OCI-LY7 (cell line): ENCODE measurements at regions not wholly inside any gene's neighbourhood (a gene's known extent, or its start where the extent isn't known, plus 50 kb on each side); places are given as distances from the start of the nearest gene placed in this dataset.

Source experiments
- BruUV-seq: library from RNA; stranded (reverse); fragments of 400-500 nt; replicated peaks from 2 replicates; lab custom pipeline; 2021; lab: Mats Ljungman, UMichigan
- CTCF ChIA-PET: fragments of 300-600 bp; sonication (Branson Sonifier 250); formaldehyde crosslinking; loops from one replicate; lab custom pipeline; 2022; ENCODE audit warnings: antibody characterized with exemption; ENCODE audit not compliant: unreplicated experiment; lab: Charles Lee
- POLR2A ChIA-PET: fragments of 300-600 bp; sonication (Branson Sonifier 250); formaldehyde crosslinking; loops from one replicate; lab custom pipeline; 2022; ENCODE audit warnings: antibody characterized with exemption; lab: Charles Lee
- DNase-seq: peaks from one replicate; pipeline ENCODE4 v3.0.0-alpha.2; 2015; ENCODE audit warnings: low spot score
- H2AFZ ChIP-seq: fragments of 200-600 bp; sonication (generic), shearing (Covaris generic); 2 replicates; pipeline ENCODE4 v1.6.1; 2014; ENCODE audit warnings: mild to moderate bottlenecking, antibody characterized with exemption, low read length, moderate library complexity
- H3K27ac ChIP-seq: fragments of 200-600 bp; sonication (generic); 2 replicates; pipeline ENCODE4 v1.5.1; 2014; ENCODE audit warnings: mixed run types, low read depth, mild to moderate bottlenecking, moderate library complexity, low read length, inconsistent platforms; ENCODE audit not compliant: poor library complexity, severe bottlenecking
- H3K36me3 ChIP-seq: fragments of 200-600 bp; sonication (generic); 2 replicates; pipeline ENCODE4 v1.6.1; 2014; ENCODE audit warnings: mild to moderate bottlenecking, antibody characterized with exemption, low read length, moderate library complexity, mixed read lengths; ENCODE audit not compliant: insufficient read depth
- H3K4me1 ChIP-seq: fragments of 200-600 bp; sonication (generic); 2 replicates; pipeline ENCODE4 v1.5.1; 2014; ENCODE audit warnings: mild to moderate bottlenecking, low read length; ENCODE audit not compliant: insufficient read depth, poor library complexity, severe bottlenecking
- H3K4me2 ChIP-seq: fragments of 200-600 bp; sonication (generic); 2 replicates; pipeline ENCODE4 v1.6.1; 2014; ENCODE audit warnings: mild to moderate bottlenecking, low read length
- H3K4me3 ChIP-seq: fragments of 200-600 bp; sonication (generic); 2 replicates; pipeline ENCODE4 v1.5.1; 2014; ENCODE audit warnings: mild to moderate bottlenecking, low read depth, low read length; ENCODE audit not compliant: poor library complexity, severe bottlenecking
- H3K79me2 ChIP-seq: fragments of 200-600 bp; sonication (generic); 2 replicates; pipeline ENCODE4 v1.6.1; 2016; ENCODE audit warnings: low read depth, mild to moderate bottlenecking, low read length, moderate library complexity, mixed read lengths; ENCODE audit not compliant: insufficient read depth
- H3K9me2 ChIP-seq: fragments of 200-600 bp; sonication (generic); 2 replicates; pipeline ENCODE4 v1.6.1; 2016; ENCODE audit warnings: mild to moderate bottlenecking, low read length, mixed read lengths; ENCODE audit not compliant: insufficient read depth
- H3K9me3 ChIP-seq: fragments of 200-600 bp; sonication (generic); 2 replicates; pipeline ENCODE4 v1.6.1; 2014; ENCODE audit warnings: mild to moderate bottlenecking, mixed run types, low read length, mixed read lengths
- H4K20me1 ChIP-seq: fragments of 200-600 bp; sonication (generic); 2 replicates; pipeline ENCODE4 v1.6.1; 2014; ENCODE audit warnings: mild to moderate bottlenecking, antibody characterized with exemption, low read length, moderate library complexity, mixed read lengths; ENCODE audit not compliant: insufficient read depth
- CTCF ChIP-seq: fragments of 200-600 bp; sonication (generic); conservative IDR thresholded peaks from 2 replicates; pipeline ENCODE4 v1.5.1; 2014; ENCODE audit warnings: mild to moderate bottlenecking, antibody characterized with exemption, low read length, moderate library complexity, mixed read lengths
- EZH2phosphoT487 ChIP-seq: fragments of 200-600 bp; sonication (generic); IDR thresholded peaks from 2 replicates; pipeline ENCODE4 v1.6.1; 2018; ENCODE audit warnings: low read depth, borderline replicate concordance, mild to moderate bottlenecking, mixed run types, antibody characterized with exemption, low read length, moderate library complexity, mixed read lengths
- intact Hi-C: fragments of 100-400 bp; cut with micrococcal nuclease; formaldehyde crosslinking; loops from one replicate; pipeline ENCODE4 v1.10.0; 2022; ENCODE audit not compliant: unreplicated experiment

- H3K4me2 ChIP-seq = no peak overlapping the region
- H3K36me3 ChIP-seq = no peaks in the 10 kb centered on the region
- H2AFZ ChIP-seq = no peak overlapping the region
- H3K27ac ChIP-seq = no peak overlapping the region
- no peak overlapping the region for H3K4me3 ChIP-seq
- no peaks in the 10 kb centered on the region for H4K20me1 ChIP-seq
- no peaks in the 10 kb centered on the region for H3K9me2 ChIP-seq
- TF ChIP-seq CTCF (no peak), EZH2phosphoT487 (no peak)
- H3K79me2 ChIP-seq = no peaks in the 10 kb centered on the region
- no TSS peak for BruUV-seq
- H3K9me3 ChIP-seq = no peaks in the 10 kb centered on the region
- POLR2A ChIA-PET = interaction anchor here (0.6 kb wide), 1 partner anchor 396 kb away, joined by 3 read pairs; no protein-coding TSS in a partner anchor
- DNase-seq = no peak
- H3K4me1 ChIP-seq = no peaks in the 10 kb centered on the region
- CTCF ChIA-PET = no interaction called here
- intact Hi-C loops = no loop called here
These were observed 125.8 kb downstream of the LRIG2 start for GRCh38 chr1:113198806-113199205.

GRCh38 chr1:113199760-113200455 is 126.9 kb downstream of the LRIG2 start:
- H3K4me1 ChIP-seq = no peaks in the 10 kb centered on the region
- BruUV-seq = no TSS peak
- H4K20me1 ChIP-seq = no peaks in the 10 kb centered on the region
- no peak overlapping the region for H3K4me3 ChIP-seq
- no peak overlapping the region for H2AFZ ChIP-seq
- no peaks in the 10 kb centered on the region for H3K9me3 ChIP-seq
- H3K4me2 ChIP-seq = no peak overlapping the region
- H3K27ac ChIP-seq = no peak overlapping the region
- no peaks in the 10 kb centered on the region for H3K36me3 ChIP-seq
- ChIA-PET POLR2A (interaction anchor here (0.5 kb wide), 1 partner anchor 34 kb away, joined by 4 read pairs; no protein-coding TSS in a partner anchor), CTCF (no interaction called here)
- H3K79me2 ChIP-seq = no peaks in the 10 kb centered on the region
- DNase-seq = no peak
- intact Hi-C loops = no loop called here
- H3K9me2 ChIP-seq = no peaks in the 10 kb centered on the region
- no peak for TF ChIP-seq EZH2phosphoT487
- TF ChIP-seq CTCF = no peak

GRCh38 chr1:113201560-113201959 is 128.6 kb downstream of the LRIG2 start:
- no peak for TF ChIP-seq EZH2phosphoT487
- TF ChIP-seq CTCF = no peak
- no peak overlapping the region for H3K4me2 ChIP-seq
- POLR2A ChIA-PET = no interaction called here
- H3K9me2 ChIP-seq = no peaks in the 10 kb centered on the region
- intact Hi-C loops = no loop called here
- no peaks in the 10 kb centered on the region for H3K36me3 ChIP-seq
- H3K27ac ChIP-seq = no peak overlapping the region
- CTCF ChIA-PET = no interaction called here
- no peaks in the 10 kb centered on the region for H3K9me3 ChIP-seq
- H4K20me1 ChIP-seq = no peaks in the 10 kb centered on the region
- no peak for DNase-seq
- no peak overlapping the region for H3K4me3 ChIP-seq
- no TSS peak for BruUV-seq
- H3K4me1 ChIP-seq = no peaks in the 10 kb centered on the region
- no peak overlapping the region for H2AFZ ChIP-seq
- no peaks in the 10 kb centered on the region for H3K79me2 ChIP-seq
